Stimulated activated CD4-positive, alpha-beta T cell treated with anti-CD3 and anti-CD28 coated beads, Interleukin-1b, Interleukin-23, amount 100 ng/mL, for 1 hour (primary cell): ENCODE measurements at regions not wholly inside any gene's neighbourhood (a gene's known extent, or its start where the extent isn't known, plus 50 kb on each side); places are given as distances from the start of the nearest gene placed in this dataset.

ENCODE experiments used
- DNase-seq, 2 donors: peaks; one replicate each; pipeline ENCODE4 v3.0.0-alpha.2; 2020; ENCODE audit warnings: low read depth in 2 of 2

- DNase-seq, result no peak
Measured at GRCh38 chr5:168106008-168106761, 185.3 kb upstream of the WWC1 start.

- no peak for DNase-seq
Measured at GRCh38 chr5:168109441-168109840, 182.0 kb upstream of the WWC1 start.

- no peak for DNase-seq
Measured at GRCh38 chr5:168110384-168110783, 181.1 kb upstream of the WWC1 start.

- no peak for DNase-seq
Measured at GRCh38 chr5:168110870-168111832, 180.3 kb upstream of the WWC1 start.

GRCh38 chr5:168114444-168115017, 176.9 kb upstream of the WWC1 start:
- DNase-seq, result no peak

GRCh38 chr5:168117469-168117868, 174.0 kb upstream of the WWC1 start:
- DNase-seq, result no peak

- no peak for DNase-seq
Measured at GRCh38 chr5:168118042-168118668, 173.3 kb upstream of the WWC1 start.

GRCh38 chr5:168120401-168121137, 170.9 kb upstream of the WWC1 start:
- DNase-seq, result no peak

GRCh38 chr5:168121138-168121494, 170.3 kb upstream of the WWC1 start:
- no peak for DNase-seq

- no peak for DNase-seq
Measured at GRCh38 chr5:168123631-168124528, 167.6 kb upstream of the WWC1 start.

GRCh38 chr5:168125445-168126199, 165.8 kb upstream of the WWC1 start:
- DNase-seq, result no peak

- no peak for DNase-seq
Measured at GRCh38 chr5:168126606-168127005, 164.8 kb upstream of the WWC1 start.

- no peak for DNase-seq
Measured at GRCh38 chr5:168128111-168128510, 163.3 kb upstream of the WWC1 start.

- DNase-seq, result no peak
Measured at GRCh38 chr5:168128557-168128956, 162.9 kb upstream of the WWC1 start.

GRCh38 chr5:168131519-168131918, 159.9 kb upstream of the WWC1 start:
- no peak for DNase-seq

GRCh38 chr5:168132241-168132641, 159.2 kb upstream of the WWC1 start:
- no peak for DNase-seq

GRCh38 chr5:168135897-168136296, 155.5 kb upstream of the WWC1 start:
- DNase-seq, result no peak

GRCh38 chr5:168136340-168136739, 155.1 kb upstream of the WWC1 start:
- no peak for DNase-seq

GRCh38 chr5:168137265-168137664, 154.2 kb upstream of the WWC1 start:
- no peak for DNase-seq

- no peak for DNase-seq
Measured at GRCh38 chr5:168140241-168140640, 151.2 kb upstream of the WWC1 start.
